HG02884 (cell line): ENCODE measurements at regions not wholly inside any gene's neighbourhood (a gene's known extent, or its start where the extent isn't known, plus 50 kb on each side); places are given as distances from the start of the nearest gene placed in this dataset.

Source experiments
- ATAC-seq: cut with Tn5 transposase; IDR thresholded peaks from one replicate; pipeline ENCODE4 v1.9.1; 2021; ENCODE audit warnings: mild to moderate bottlenecking, moderate library complexity; ENCODE audit not compliant: unreplicated experiment

- ATAC-seq = no peak
Measured at GRCh38 chr2:94939349-94939748, 68.1 kb downstream of the TEKT4 start.

GRCh38 chr2:94947097-94948016 lies 76.1 kb downstream of the TEKT4 start:
- ATAC-seq = no peak

GRCh38 chr2:94955702-94956101 lies 69.8 kb upstream of the MAL start:
- no peak for ATAC-seq

- ATAC-seq = peak; percentile 78
Measured at GRCh38 chr2:94956797-94957391, 68.6 kb upstream of the MAL start.

- no peak for ATAC-seq
Measured at GRCh38 chr2:94958245-94958644, 67.3 kb upstream of the MAL start.

- ATAC-seq = no peak
Measured at GRCh38 chr2:94960266-94960665, 65.2 kb upstream of the MAL start.

GRCh38 chr2:94960751-94961150 lies 64.8 kb upstream of the MAL start:
- ATAC-seq = no peak

GRCh38 chr2:94964193-94964592 lies 61.3 kb upstream of the MAL start:
- ATAC-seq = no peak

- ATAC-seq = no peak
Measured at GRCh38 chr2:94966689-94967088, 58.8 kb upstream of the MAL start.

- no peak for ATAC-seq
Measured at GRCh38 chr2:94970353-94970752, 55.2 kb upstream of the MAL start.
